KMS-11 (cell line): ENCODE measurements at regions not wholly inside any gene's neighbourhood (a gene's known extent, or its start where the extent isn't known, plus 50 kb on each side); places are given as distances from the start of the nearest gene placed in this dataset.

Experiments
- H2AFZ ChIP-seq: fragments of 200-600 bp; sonication (generic); 2 replicates; pipeline ENCODE4 v1.6.1; 2016; ENCODE audit warnings: antibody characterized with exemption, mixed run types, low read depth
- H3K27ac ChIP-seq: fragments of 200-600 bp; sonication (generic); 2 replicates; pipeline ENCODE4 v1.6.1; 2016; ENCODE audit warnings: mild to moderate bottlenecking, mixed run types
- H3K27me3 ChIP-seq: fragments of 200-600 bp; sonication (generic); 2 replicates; pipeline ENCODE4 v1.6.1; 2017; ENCODE audit warnings: mild to moderate bottlenecking, low read depth, mixed run types, moderate library complexity; ENCODE audit not compliant: insufficient read depth
- H3K36me3 ChIP-seq: fragments of 200-600 bp; sonication (generic); 2 replicates; pipeline ENCODE4 v1.6.1; 2017; ENCODE audit warnings: mild to moderate bottlenecking, mixed run types; ENCODE audit not compliant: insufficient read depth
- H3K4me1 ChIP-seq: fragments of 200-600 bp; sonication (generic); 2 replicates; pipeline ENCODE4 v1.6.1; 2016; ENCODE audit warnings: mild to moderate bottlenecking, low read depth, mixed run types; ENCODE audit not compliant: poor library complexity, severe bottlenecking
- H3K4me2 ChIP-seq: fragments of 200-600 bp; sonication (generic); 2 replicates; pipeline ENCODE4 v1.7.0; 2016; ENCODE audit warnings: mild to moderate bottlenecking, mixed run types
- H3K4me3 ChIP-seq: fragments of 200-600 bp; sonication (generic); IDR thresholded peaks from 2 replicates; pipeline ENCODE4 v1.6.1; 2017; ENCODE audit warnings: low read depth, low read length, mixed read lengths; ENCODE audit not compliant: insufficient read depth
- H3K79me2 ChIP-seq: fragments of 200-600 bp; sonication (generic); 2 replicates; pipeline ENCODE4 v1.6.1; 2016; ENCODE audit warnings: low read depth, mixed run types; ENCODE audit not compliant: insufficient read depth
- H3K9ac ChIP-seq: fragments of 200-600 bp; sonication (generic); 2 replicates; pipeline ENCODE4 v1.6.1; 2016; ENCODE audit warnings: mild to moderate bottlenecking, mixed run types
- H4K20me1 ChIP-seq: fragments of 200-600 bp; sonication (generic); 2 replicates; pipeline ENCODE4 v1.6.1; 2016; ENCODE audit warnings: mild to moderate bottlenecking, mixed run types; ENCODE audit not compliant: insufficient read depth
- CTCF ChIP-seq: fragments of 200-600 bp; sonication (generic); conservative IDR thresholded peaks from 2 replicates; pipeline ENCODE4 v1.6.1; 2017; ENCODE audit warnings: low read depth, mild to moderate bottlenecking, antibody characterized with exemption, low read length, moderate library complexity, mixed read lengths

DNA sequence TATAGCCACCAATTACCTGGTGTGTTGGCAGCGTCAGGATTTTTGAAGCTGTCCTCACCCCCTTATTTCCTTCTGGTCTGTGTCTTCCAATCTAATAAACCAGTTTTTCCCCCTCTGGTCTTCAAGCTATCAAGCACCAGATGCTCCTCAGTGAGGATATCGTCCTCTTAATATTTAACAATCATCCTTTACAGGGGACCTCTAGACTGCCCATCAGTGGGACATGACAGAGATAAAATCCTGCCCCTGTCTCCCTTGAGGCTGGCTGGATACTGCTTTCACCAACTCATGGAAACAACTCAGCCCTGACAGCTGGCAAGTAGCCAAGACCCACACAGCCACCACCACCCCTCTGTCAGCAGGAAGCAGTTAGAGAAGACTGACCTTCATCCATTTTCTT, 421.0 kb upstream of the API5 start:
- no peak overlapping the region for H2AFZ ChIP-seq
- no peak for TF ChIP-seq CTCF
- no peaks in the 10 kb centered on the region for H3K79me2 ChIP-seq
- H3K27me3 ChIP-seq = no peaks in the 10 kb centered on the region
- H3K4me3 ChIP-seq = no peak overlapping the region
- H3K36me3 ChIP-seq = no peaks in the 10 kb centered on the region
- no peak overlapping the region for H3K9ac ChIP-seq
- H4K20me1 ChIP-seq = no peaks in the 10 kb centered on the region
- no peak overlapping the region for H3K4me2 ChIP-seq
- no peaks in the 10 kb centered on the region for H3K4me1 ChIP-seq
- H3K27ac ChIP-seq = no peak overlapping the region

GRCh38 chr11:42901084-42901483, 410.7 kb upstream of the API5 start:
- Histone ChIP-seq H3K79me2 (no peaks in the 10 kb centered on the region), H2AFZ (no peak overlapping the region), H3K27me3 (no peaks in the 10 kb centered on the region), H3K4me1 (no peaks in the 10 kb centered on the region), H3K4me2 (no peak overlapping the region), H3K9ac (no peak overlapping the region), H3K27ac (no peak overlapping the region), H3K36me3 (no peaks in the 10 kb centered on the region), H4K20me1 (no peaks in the 10 kb centered on the region), H3K4me3 (no peak overlapping the region)
- TF ChIP-seq CTCF = no peak

GRCh38 chr11:42906226-42906625, 405.6 kb upstream of the API5 start:
- Histone ChIP-seq H3K36me3 (no peaks in the 10 kb centered on the region), H3K9ac (no peak overlapping the region), H3K4me3 (no peak overlapping the region), H3K4me1 (no peaks in the 10 kb centered on the region), H4K20me1 (no peaks in the 10 kb centered on the region), H3K79me2 (no peaks in the 10 kb centered on the region), H3K27me3 (no peaks in the 10 kb centered on the region), H3K27ac (no peak overlapping the region), H3K4me2 (no peak overlapping the region), H2AFZ (no peak overlapping the region)
- TF ChIP-seq CTCF = no peak

DNA sequence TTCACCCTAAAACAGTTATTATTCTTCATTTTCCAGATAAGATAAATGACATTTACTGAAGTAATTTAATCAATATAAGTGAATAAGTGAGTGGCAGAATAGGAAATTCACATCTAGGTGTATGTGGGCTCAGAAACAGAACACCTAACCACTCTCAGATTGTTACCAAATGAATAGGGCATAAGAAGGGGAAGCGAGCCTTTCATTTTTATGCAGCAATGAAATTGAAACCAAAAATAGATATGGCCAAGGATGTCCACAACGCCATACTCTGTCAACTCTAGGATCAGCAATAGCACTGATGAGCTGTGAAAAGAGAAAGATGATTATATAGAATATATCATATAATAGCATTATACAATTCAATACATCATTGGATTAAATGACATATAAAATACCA, 398.1 kb upstream of the API5 start:
- no peak for TF ChIP-seq CTCF
- Histone ChIP-seq H3K27me3 (no peaks in the 10 kb centered on the region), H2AFZ (no peak overlapping the region), H3K36me3 (no peaks in the 10 kb centered on the region), H3K4me3 (no peak overlapping the region), H3K27ac (no peak overlapping the region), H3K79me2 (no peaks in the 10 kb centered on the region), H4K20me1 (no peaks in the 10 kb centered on the region), H3K9ac (no peak overlapping the region), H3K4me2 (no peak overlapping the region), H3K4me1 (no peaks in the 10 kb centered on the region)

GRCh38 chr11:42923651-42924050, 388.1 kb upstream of the API5 start:
- no peak for TF ChIP-seq CTCF
- no peak overlapping the region for H3K4me2 ChIP-seq
- no peak overlapping the region for H3K4me3 ChIP-seq

More at GRCh38 chr11:42923651-42924050, 388.1 kb upstream of the API5 start:
- H3K4me1 ChIP-seq = no peaks in the 10 kb centered on the region
- H3K79me2 ChIP-seq = no peaks in the 10 kb centered on the region
- no peaks in the 10 kb centered on the region for H3K27me3 ChIP-seq
- no peak overlapping the region for H2AFZ ChIP-seq
- no peak overlapping the region for H3K27ac ChIP-seq
- no peak overlapping the region for H3K9ac ChIP-seq
- no peaks in the 10 kb centered on the region for H3K36me3 ChIP-seq
- H4K20me1 ChIP-seq = no peaks in the 10 kb centered on the region
